ENCODE measurements at regions not wholly inside any gene's neighbourhood (a gene's known extent, or its start where the extent isn't known, plus 50 kb on each side); places are given as distances from the start of the nearest gene placed in this dataset.

DNA sequence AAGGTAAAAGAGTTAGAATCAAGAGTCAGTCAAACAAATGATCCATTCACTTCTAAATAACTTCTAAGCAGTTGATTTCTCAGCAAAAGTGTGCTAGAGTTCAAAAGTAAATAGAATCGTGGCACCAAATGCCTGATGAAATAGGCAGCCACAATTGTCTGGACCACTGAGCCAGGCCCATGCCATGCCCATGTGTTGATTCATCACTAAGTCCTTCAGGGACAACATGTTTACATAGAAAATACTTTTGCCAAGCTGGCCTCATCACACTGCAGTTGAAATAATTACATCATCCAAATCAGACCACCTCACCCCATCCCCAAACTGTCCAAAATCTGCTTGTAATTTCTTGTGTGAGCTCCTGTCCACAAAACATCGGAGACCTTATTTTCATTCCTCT, 216.3 kb downstream of the IGSF11 start:
- H3K4me3 ChIP-seq: no peak overlapping the region
- no peak overlapping the region for H3K27ac ChIP-seq
- DNase-seq (ENCODE audit: low read depth in 1 of 2, low spot score in 1 of 2): peak in 1 of 2 donors; percentile 19
- H3K36me3 ChIP-seq: no peaks in the 10 kb centered on the region
- TF ChIP-seq, protein P1, sequence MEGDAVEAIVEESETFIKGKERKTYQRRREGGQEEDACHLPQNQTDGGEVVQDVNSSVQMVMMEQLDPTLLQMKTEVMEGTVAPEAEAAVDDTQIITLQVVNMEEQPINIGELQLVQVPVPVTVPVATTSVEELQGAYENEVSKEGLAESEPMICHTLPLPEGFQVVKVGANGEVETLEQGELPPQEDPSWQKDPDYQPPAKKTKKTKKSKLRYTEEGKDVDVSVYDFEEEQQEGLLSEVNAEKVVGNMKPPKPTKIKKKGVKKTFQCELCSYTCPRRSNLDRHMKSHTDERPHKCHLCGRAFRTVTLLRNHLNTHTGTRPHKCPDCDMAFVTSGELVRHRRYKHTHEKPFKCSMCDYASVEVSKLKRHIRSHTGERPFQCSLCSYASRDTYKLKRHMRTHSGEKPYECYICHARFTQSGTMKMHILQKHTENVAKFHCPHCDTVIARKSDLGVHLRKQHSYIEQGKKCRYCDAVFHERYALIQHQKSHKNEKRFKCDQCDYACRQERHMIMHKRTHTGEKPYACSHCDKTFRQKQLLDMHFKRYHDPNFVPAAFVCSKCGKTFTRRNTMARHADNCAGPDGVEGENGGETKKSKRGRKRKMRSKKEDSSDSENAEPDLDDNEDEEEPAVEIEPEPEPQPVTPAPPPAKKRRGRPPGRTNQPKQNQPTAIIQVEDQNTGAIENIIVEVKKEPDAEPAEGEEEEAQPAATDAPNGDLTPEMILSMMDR (IDR thresholded peaks at IDR 0.05; ENCODE audit: low read depth, low read length): no peak
- peaks cover 2% of the 10 kb centered on the region for H3K4me1 ChIP-seq (ENCODE audit: low read depth)
- no peaks in the 10 kb centered on the region for H3K9me3 ChIP-seq (ENCODE audit: low read depth)
- no peaks in the 10 kb centered on the region for H3K27me3 ChIP-seq

DNA sequence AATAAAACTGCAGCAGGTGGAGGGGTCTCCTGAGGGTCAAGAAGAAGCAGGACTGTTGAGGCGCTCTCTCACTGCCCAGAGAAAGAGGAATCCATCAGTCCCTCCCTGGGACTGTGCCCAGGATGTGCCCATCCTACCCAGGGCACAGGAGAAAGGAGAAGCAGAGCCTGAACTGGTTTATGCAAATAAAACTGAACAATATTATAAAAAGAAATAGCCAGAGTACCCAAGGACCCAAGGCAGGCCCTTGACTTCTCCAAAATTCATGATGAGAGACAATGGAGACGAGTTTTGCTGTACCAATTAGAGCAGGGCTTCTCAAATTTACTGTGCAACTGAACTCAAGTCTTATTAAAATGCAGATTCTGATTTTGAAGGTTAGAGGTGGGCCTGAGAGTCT, 211.0 kb downstream of the IGSF11 start:
- Histone ChIP-seq H3K4me1 (ENCODE audit: low read depth) (no peaks in the 10 kb centered on the region), H3K27ac (no peak overlapping the region), H3K27me3 (no peaks in the 10 kb centered on the region), H3K4me3 (no peak overlapping the region), H3K9me3 (ENCODE audit: low read depth) (no peaks in the 10 kb centered on the region), H3K36me3 (no peaks in the 10 kb centered on the region)
- TF ChIP-seq, protein P1 (IDR thresholded peaks at IDR 0.05; ENCODE audit: low read depth, low read length): no peak
- no peak for DNase-seq (ENCODE audit: low read depth in 1 of 2, low spot score in 1 of 2)

DNA sequence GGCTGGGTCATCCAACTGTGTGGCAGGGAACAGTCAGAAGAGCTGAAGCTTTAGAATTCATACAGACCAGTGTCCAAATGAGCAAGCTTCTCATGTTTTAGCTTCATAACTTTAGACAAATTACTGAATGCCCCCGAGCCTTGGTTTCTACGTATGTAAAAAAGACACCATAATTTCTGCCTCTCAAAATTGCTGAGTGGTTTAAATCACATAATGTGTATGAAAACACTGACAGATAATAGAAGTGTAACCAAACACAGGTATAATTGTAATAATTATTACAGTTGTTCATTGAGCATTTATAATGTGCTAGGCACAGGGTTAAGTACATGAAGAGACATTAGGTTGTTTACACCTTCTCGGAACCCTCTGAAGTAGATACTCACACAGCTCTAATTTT, 207.2 kb downstream of the IGSF11 start:
- H3K27me3 ChIP-seq: no peaks in the 10 kb centered on the region
- TF ChIP-seq, protein P1 (IDR thresholded peaks at IDR 0.05; ENCODE audit: low read depth, low read length): no peak

DNA sequence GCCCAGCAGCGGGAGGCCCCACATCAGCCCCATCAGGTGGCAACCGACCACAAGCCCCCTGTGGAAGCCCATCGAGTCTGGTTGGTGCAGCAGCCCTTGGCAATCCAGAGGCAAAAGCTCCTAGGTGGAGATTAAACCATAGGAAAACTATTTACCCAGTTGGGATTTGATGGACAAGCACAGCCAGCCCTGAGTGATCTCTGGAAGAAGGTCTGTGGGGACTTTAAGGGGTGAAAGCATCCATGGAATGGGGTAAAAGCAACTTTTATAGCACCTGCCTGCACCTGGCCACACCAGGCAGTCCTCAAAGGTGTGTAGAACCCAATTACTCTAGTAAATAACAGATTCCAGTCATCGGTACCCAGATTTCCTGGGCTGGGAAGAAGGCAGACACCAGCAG, 206.3 kb downstream of the IGSF11 start:
- no peaks in the 10 kb centered on the region for H3K4me1 ChIP-seq (ENCODE audit: low read depth)
- no peaks in the 10 kb centered on the region for H3K27me3 ChIP-seq
- no peaks in the 10 kb centered on the region for H3K36me3 ChIP-seq
- no peak for DNase-seq (ENCODE audit: low read depth in 1 of 2, low spot score in 1 of 2)
- H3K4me3 ChIP-seq: no peak overlapping the region
- H3K9me3 ChIP-seq (ENCODE audit: low read depth): no peaks in the 10 kb centered on the region
- H3K27ac ChIP-seq: no peak overlapping the region
- TF ChIP-seq, protein P1 (IDR thresholded peaks at IDR 0.05; ENCODE audit: low read depth, low read length): no peak

More for the DNA sequence above, 207.2 kb downstream of the IGSF11 start:
- DNase-seq (ENCODE audit: low read depth in 1 of 2, low spot score in 1 of 2): no peak
- H3K9me3 ChIP-seq (ENCODE audit: low read depth): no peaks in the 10 kb centered on the region
- no peaks in the 10 kb centered on the region for H3K4me1 ChIP-seq (ENCODE audit: low read depth)
- no peak overlapping the region for H3K27ac ChIP-seq
- no peaks in the 10 kb centered on the region for H3K36me3 ChIP-seq
- H3K4me3 ChIP-seq: no peak overlapping the region

DNA sequence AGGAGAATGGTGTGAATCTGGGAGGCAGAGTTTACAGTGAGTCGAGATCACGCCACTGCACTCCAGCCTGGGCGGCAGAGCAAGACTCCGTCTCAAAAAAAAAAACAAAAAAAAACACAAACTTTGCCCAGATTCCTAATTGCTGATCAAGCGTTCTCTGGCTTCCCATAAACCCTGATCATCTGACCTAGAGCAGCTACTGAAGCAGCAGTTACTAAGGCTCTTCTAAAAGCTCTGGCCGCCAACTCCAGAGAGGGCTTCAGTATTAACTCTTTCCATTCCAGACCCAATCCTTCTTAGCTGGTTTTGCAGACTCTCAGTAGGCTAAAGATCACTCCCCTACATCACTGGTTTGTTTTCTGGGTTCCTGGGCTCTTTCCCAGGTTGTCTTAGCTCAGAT, 201.6 kb downstream of the IGSF11 start:
- TF ChIP-seq, protein P1 (IDR thresholded peaks at IDR 0.05; ENCODE audit: low read depth, low read length): no peak
- Histone ChIP-seq H3K36me3 (no peaks in the 10 kb centered on the region), H3K9me3 (ENCODE audit: low read depth) (no peaks in the 10 kb centered on the region), H3K4me3 (no peak overlapping the region), H3K4me1 (ENCODE audit: low read depth) (no peaks in the 10 kb centered on the region), H3K27me3 (no peaks in the 10 kb centered on the region), H3K27ac (no peak overlapping the region)
- DNase-seq (ENCODE audit: low read depth in 1 of 2, low spot score in 1 of 2): no peak

DNA sequence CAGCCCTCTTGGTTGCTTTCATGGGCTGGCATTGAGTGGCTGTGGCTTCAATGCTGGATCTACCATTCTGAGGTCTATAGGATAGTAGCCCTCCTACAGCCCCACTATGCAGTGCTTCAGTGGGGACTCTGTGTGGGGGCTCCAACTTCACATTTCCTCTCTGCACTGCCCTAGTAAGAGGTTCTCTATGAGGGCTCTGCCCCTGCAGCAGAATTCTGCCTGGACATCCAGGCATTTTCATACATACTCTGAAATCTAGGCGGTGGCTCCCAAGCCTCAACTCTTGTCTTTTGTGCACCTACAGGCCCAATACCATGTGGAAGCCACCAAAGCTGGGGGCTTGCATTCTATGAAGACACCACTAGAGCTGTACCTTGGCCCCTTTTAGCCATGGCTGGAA, 195.8 kb downstream of the IGSF11 start:
- DNase-seq (ENCODE audit: low read depth in 1 of 2, low spot score in 1 of 2): no peak
- H3K36me3 ChIP-seq: no peaks in the 10 kb centered on the region
- H3K4me3 ChIP-seq: no peak overlapping the region
- H3K27me3 ChIP-seq: no peaks in the 10 kb centered on the region
- no peaks in the 10 kb centered on the region for H3K4me1 ChIP-seq (ENCODE audit: low read depth)
- TF ChIP-seq, protein P1 (IDR thresholded peaks at IDR 0.05; ENCODE audit: low read depth, low read length): no peak
- no peak overlapping the region for H3K27ac ChIP-seq
- no peaks in the 10 kb centered on the region for H3K9me3 ChIP-seq (ENCODE audit: low read depth)

Data from cardiac muscle cell (in vitro differentiated cells and primary cell).